Suprapubic skin (tissue), 4 donors: ENCODE measurements at regions not wholly inside any gene's neighbourhood (a gene's known extent, or its start where the extent isn't known, plus 50 kb on each side); places are given as distances from the start of the nearest gene placed in this dataset.

Source experiments
- DNase-seq, 2 donors: peaks; one replicate each; pipeline ENCODE4 v3.0.0-alpha.2; 2019; ENCODE audit warnings: low spot score in 2 of 2
- H3K27ac ChIP-seq: fragments of 200-600 bp; sonication (generic); one replicate; pipeline ENCODE4 v1.5.1; 2019
- H3K27me3 ChIP-seq: fragments of 200-600 bp; sonication (generic); one replicate; pipeline ENCODE4 v1.5.1; 2019
- H3K36me3 ChIP-seq: fragments of 200-600 bp; sonication (generic); one replicate; pipeline ENCODE4 v1.5.1; 2019
- H3K4me1 ChIP-seq: fragments of 200-600 bp; sonication (generic); one replicate; pipeline ENCODE4 v1.5.1; 2019
- H3K4me3 ChIP-seq: fragments of 200-600 bp; sonication (generic); one replicate; pipeline ENCODE4 v1.5.1; 2019; ENCODE audit warnings: mild to moderate bottlenecking
- H3K9me3 ChIP-seq: fragments of 200-600 bp; sonication (generic); one replicate; pipeline ENCODE4 v1.5.1; 2019
- EP300 ChIP-seq: sonication (generic); formaldehyde crosslinking; IDR thresholded peaks from one replicate; pipeline ENCODE4 v1.6.1; 2017; ENCODE audit warnings: antibody characterized with exemption
- POLR2A ChIP-seq, 2 donors: fragments of 450-650 bp; IDR thresholded peaks; one replicate each; pipeline ENCODE4 v1.6.1; 2017; ENCODE audit warnings: antibody characterized with exemption in 2 of 2, mild to moderate bottlenecking in 2 of 2, moderate library complexity in 2 of 2
- POLR2AphosphoS5 ChIP-seq, 3 donors: sonication (generic); formaldehyde crosslinking; IDR thresholded peaks; one replicate each; pipeline ENCODE4 v1.6.1; 2017; ENCODE audit warnings: antibody characterized with exemption in 3 of 3
- WGBS: methylation state at CpG from one replicate; pipeline ENCODE4 v1.1.5; 2018; 5-methylcytosine and 5-hydroxymethylcytosine counted together
- TF ChIP-seq, protein P1 (sequence below), 2 donors: fragments of 200-600 bp in 1 of 2; fragments of 450-650 bp in 1 of 2; sonication (generic) in 1 of 2; IDR thresholded peaks; one replicate each; pipeline ENCODE4 v1.5.1; 2016 to 2019; ENCODE audit warnings: antibody characterized with exemption in 2 of 2, mild to moderate bottlenecking in 1 of 2, moderate library complexity in 1 of 2

DNA sequence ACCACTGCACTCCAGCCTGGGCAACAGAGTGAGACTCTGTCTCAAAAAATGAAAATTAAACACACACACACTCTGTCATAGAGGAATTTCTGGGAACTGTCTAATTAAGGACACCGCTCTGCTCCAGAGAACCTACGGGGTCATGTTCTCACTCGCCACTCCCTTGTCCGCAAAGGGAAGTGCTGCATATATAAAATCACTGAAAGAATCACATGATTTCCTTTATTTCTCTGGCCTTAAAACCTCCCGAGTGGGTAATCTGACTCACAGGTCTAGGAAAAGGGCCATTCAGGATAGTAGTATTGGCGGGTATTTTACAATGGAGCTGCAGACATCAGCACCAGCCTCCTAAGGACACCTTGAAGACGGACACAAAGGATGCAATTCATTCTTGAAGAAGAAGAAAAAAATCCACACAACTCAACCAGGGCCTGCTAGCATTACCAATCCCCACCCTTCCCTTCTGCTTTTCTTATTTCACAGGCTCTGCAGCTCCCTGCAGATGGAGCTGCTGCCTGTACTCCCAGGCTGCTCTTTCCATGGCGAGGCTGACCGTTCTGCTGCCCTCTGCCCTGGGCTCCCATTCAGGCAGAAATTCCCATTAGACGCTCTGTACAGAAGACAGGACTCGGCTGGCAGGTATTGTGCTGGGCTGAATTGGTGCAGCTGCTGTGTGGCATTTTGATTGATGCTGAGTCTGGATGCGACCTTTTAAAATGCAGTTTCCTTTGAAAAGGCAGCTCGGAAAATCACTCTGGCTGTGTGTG, 53.3 kb upstream of the FAM89A start:
- Histone ChIP-seq H3K27me3 (peaks cover 7% of the 10 kb centered on the region), H3K9me3 (no peaks in the 10 kb centered on the region), H3K4me3 (no peak overlapping the region), H3K36me3 (no peaks in the 10 kb centered on the region), H3K27ac (no peak overlapping the region), H3K4me1 (no peaks in the 10 kb centered on the region)
- TF ChIP-seq, protein P1, sequence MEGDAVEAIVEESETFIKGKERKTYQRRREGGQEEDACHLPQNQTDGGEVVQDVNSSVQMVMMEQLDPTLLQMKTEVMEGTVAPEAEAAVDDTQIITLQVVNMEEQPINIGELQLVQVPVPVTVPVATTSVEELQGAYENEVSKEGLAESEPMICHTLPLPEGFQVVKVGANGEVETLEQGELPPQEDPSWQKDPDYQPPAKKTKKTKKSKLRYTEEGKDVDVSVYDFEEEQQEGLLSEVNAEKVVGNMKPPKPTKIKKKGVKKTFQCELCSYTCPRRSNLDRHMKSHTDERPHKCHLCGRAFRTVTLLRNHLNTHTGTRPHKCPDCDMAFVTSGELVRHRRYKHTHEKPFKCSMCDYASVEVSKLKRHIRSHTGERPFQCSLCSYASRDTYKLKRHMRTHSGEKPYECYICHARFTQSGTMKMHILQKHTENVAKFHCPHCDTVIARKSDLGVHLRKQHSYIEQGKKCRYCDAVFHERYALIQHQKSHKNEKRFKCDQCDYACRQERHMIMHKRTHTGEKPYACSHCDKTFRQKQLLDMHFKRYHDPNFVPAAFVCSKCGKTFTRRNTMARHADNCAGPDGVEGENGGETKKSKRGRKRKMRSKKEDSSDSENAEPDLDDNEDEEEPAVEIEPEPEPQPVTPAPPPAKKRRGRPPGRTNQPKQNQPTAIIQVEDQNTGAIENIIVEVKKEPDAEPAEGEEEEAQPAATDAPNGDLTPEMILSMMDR (IDR thresholded peaks at IDR 0.05), result no peak
- TF ChIP-seq POLR2A (IDR thresholded peaks at IDR 0.05) (no peak), EP300 (no peak), POLR2AphosphoS5 (IDR thresholded peaks at IDR 0.05) (no peak)
- WGBS, result 58% methylated on average over 13 of the region's 13 CpGs
- DNase-seq, result no peak

DNA sequence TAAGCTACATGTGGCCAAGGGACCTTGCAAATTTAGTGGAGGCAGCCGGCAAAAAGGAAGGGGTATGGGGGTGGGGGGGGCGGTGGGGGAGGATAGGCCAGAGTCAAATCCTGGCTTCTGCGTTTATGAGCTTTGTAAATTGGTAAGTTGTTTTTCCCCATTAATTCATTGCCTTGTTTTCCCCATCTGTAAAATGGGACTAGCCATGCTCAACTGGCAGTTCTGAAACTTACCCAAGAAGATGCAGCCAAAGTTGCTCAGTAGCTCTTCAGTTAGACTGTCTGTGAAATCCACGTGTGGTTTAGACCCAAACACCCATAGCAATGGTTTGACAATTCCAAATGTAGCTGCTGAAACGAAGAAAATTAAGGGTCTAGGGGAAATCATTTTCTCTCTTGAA, 52.3 kb upstream of the FAM89A start:
- no peaks in the 10 kb centered on the region for H3K36me3 ChIP-seq
- H3K9me3 ChIP-seq, result no peaks in the 10 kb centered on the region
- H3K4me3 ChIP-seq, result no peak overlapping the region
- H3K27ac ChIP-seq, result no peak overlapping the region
- no peak for TF ChIP-seq POLR2A (IDR thresholded peaks at IDR 0.05)
- no peak for TF ChIP-seq POLR2AphosphoS5 (IDR thresholded peaks at IDR 0.05)
- TF ChIP-seq, protein P1 (IDR thresholded peaks at IDR 0.05), result no peak
- no peak for TF ChIP-seq EP300
- H3K4me1 ChIP-seq, result no peaks in the 10 kb centered on the region
- no peak for DNase-seq
- peaks cover 3% of the 10 kb centered on the region for H3K27me3 ChIP-seq
- WGBS, result 72% methylated on average over 5 of the region's 5 CpGs

GRCh38 chr1:231091831-231092301, 51.8 kb upstream of the FAM89A start:
- Histone ChIP-seq H3K4me3 (no peak overlapping the region), H3K9me3 (no peaks in the 10 kb centered on the region), H3K36me3 (no peaks in the 10 kb centered on the region), H3K27me3 (peaks cover 4% of the 10 kb centered on the region), H3K27ac (no peak overlapping the region), H3K4me1 (no peaks in the 10 kb centered on the region)
- WGBS, result 88% methylated on average over 9 of the region's 13 CpGs
- no peak for DNase-seq
- TF ChIP-seq, protein P1 (IDR thresholded peaks at IDR 0.05), result peak in 1 of 2 donors; percentile 10
- no peak for TF ChIP-seq EP300

GRCh38 chr1:231091415-231091814, 51.4 kb upstream of the FAM89A start:
- no peaks in the 10 kb centered on the region for H3K4me1 ChIP-seq
- no peaks in the 10 kb centered on the region for H3K36me3 ChIP-seq
- H3K27ac ChIP-seq, result no peak overlapping the region
- peaks cover 8% of the 10 kb centered on the region for H3K27me3 ChIP-seq
- no peaks in the 10 kb centered on the region for H3K9me3 ChIP-seq
- TF ChIP-seq EP300 (no peak), POLR2AphosphoS5 (IDR thresholded peaks at IDR 0.05) (no peak), POLR2A (IDR thresholded peaks at IDR 0.05) (no peak)
- TF ChIP-seq, protein P1 (IDR thresholded peaks at IDR 0.05), result no peak
- WGBS, result 85% methylated on average over 6 of the region's 6 CpGs
- H3K4me3 ChIP-seq, result no peak overlapping the region
- DNase-seq, result peak in 1 of 2 donors; percentile 20
